OCI-LY1 (cell line): ENCODE measurements at regions not wholly inside any gene's neighbourhood (a gene's known extent, or its start where the extent isn't known, plus 50 kb on each side); places are given as distances from the start of the nearest gene placed in this dataset.

Experiments
- H2AFZ ChIP-seq: fragments of 200-600 bp; sonication (generic), shearing (Covaris generic); 2 replicates; pipeline ENCODE4 v1.6.0; 2014; ENCODE audit warnings: antibody characterized with exemption, mild to moderate bottlenecking, low read length
- H3F3A ChIP-seq: fragments of 200-600 bp; sonication (generic), shearing (Covaris generic); 2 replicates; pipeline ENCODE4 v1.6.0; 2014; ENCODE audit warnings: mild to moderate bottlenecking, antibody characterized with exemption, low read length, moderate library complexity; ENCODE audit not compliant: insufficient read depth
- H3K27ac ChIP-seq: fragments of 200-600 bp; sonication (generic); 2 replicates; pipeline ENCODE4 v1.5.1; 2014; ENCODE audit warnings: low read length, mixed run types, mild to moderate bottlenecking, low read depth; ENCODE audit not compliant: poor library complexity, severe bottlenecking
- H3K27me3 ChIP-seq: fragments of 200-600 bp; sonication (generic); 2 replicates; pipeline ENCODE4 v1.6.0; 2014; ENCODE audit warnings: antibody characterized with exemption, mild to moderate bottlenecking, low read length, moderate library complexity; ENCODE audit not compliant: insufficient read depth
- H3K36me3 ChIP-seq: fragments of 200-600 bp; sonication (generic); 2 replicates; pipeline ENCODE4 v1.6.1; 2014; ENCODE audit warnings: mild to moderate bottlenecking, antibody characterized with exemption, low read length, moderate library complexity, mixed read lengths; ENCODE audit not compliant: insufficient read depth
- H3K4me1 ChIP-seq: fragments of 200-600 bp; sonication (generic); 2 replicates; pipeline ENCODE4 v1.5.1; 2014; ENCODE audit warnings: mild to moderate bottlenecking, low read length, moderate library complexity; ENCODE audit not compliant: insufficient read depth, severe bottlenecking
- H3K4me2 ChIP-seq: fragments of 200-600 bp; sonication (generic), shearing (Covaris generic); 2 replicates; pipeline ENCODE4 v1.6.1; 2014; ENCODE audit warnings: low read length
- H3K4me3 ChIP-seq: fragments of 200-600 bp; sonication (generic); 2 replicates; pipeline ENCODE4 v1.5.1; 2014; ENCODE audit warnings: low read length, low read depth, mild to moderate bottlenecking, mixed read lengths; ENCODE audit not compliant: poor library complexity, severe bottlenecking
- H3K79me2 ChIP-seq: fragments of 200-600 bp; shearing (Covaris generic); 2 replicates; pipeline ENCODE4 v1.6.1; 2016; ENCODE audit warnings: mixed run types, low read length, mixed read lengths; ENCODE audit not compliant: insufficient read depth
- H3K9ac ChIP-seq: fragments of 200-600 bp; sonication (generic), shearing (Covaris generic); 2 replicates; pipeline ENCODE4 v1.6.1; 2014; ENCODE audit warnings: mild to moderate bottlenecking, low read length, mixed read lengths
- H3K9me2 ChIP-seq: fragments of 200-600 bp; sonication (generic), shearing (Covaris generic); 2 replicates; pipeline ENCODE4 v1.6.1; 2014; ENCODE audit warnings: low read depth, mild to moderate bottlenecking, low read length, mixed read lengths
- H3K9me3 ChIP-seq: fragments of 200-600 bp; shearing (Covaris generic); 2 replicates; pipeline ENCODE4 v1.6.1; 2014; ENCODE audit warnings: low read length, mixed read lengths
- H4K20me1 ChIP-seq: fragments of 200-600 bp; sonication (generic), shearing (Covaris generic); 2 replicates; pipeline ENCODE4 v1.6.0; 2016; ENCODE audit warnings: mild to moderate bottlenecking, low read length; ENCODE audit not compliant: insufficient read depth
- EZH2 ChIP-seq: fragments of 200-600 bp; sonication (generic), shearing (Covaris generic); IDR thresholded peaks from 2 replicates; pipeline ENCODE4 v1.8.0; 2017; ENCODE audit warnings: borderline replicate concordance, mixed run types, mild to moderate bottlenecking, antibody characterized with exemption, low read length, moderate library complexity, mixed read lengths
- TF ChIP-seq, protein P1 (sequence below): fragments of 200-600 bp; sonication (generic), shearing (Covaris generic); IDR thresholded peaks from 2 replicates; pipeline ENCODE4 v1.5.1; 2017; ENCODE audit warnings: mild to moderate bottlenecking, antibody characterized with exemption, low read length, moderate library complexity, mixed read lengths

DNA sequence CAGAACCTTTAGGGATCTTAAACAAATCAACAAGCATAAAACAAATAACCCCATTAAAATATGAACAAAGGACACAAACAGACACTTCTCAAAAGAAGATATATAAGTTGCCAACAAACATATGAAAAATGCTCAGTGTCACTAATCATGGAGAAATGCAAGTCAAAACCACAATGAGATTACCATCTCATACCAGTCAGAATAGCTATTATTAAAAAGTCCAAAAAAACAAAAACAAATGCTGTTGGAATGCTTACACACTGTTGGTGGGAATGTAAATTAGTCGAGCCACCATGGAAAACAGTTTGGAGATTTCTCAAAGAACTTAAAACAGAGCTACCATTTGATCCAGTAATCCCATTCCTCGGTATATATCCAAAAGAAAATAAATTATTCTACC is 423.6 kb downstream of the OTOL1 start:
- no peak overlapping the region for H3K4me2 ChIP-seq
- H3K4me3 ChIP-seq: no peak overlapping the region
- no peaks in the 10 kb centered on the region for H3F3A ChIP-seq
- no peaks in the 10 kb centered on the region for H3K9me2 ChIP-seq
- H3K9ac ChIP-seq: no peak overlapping the region
- no peak overlapping the region for H3K27ac ChIP-seq
- no peaks in the 10 kb centered on the region for H3K36me3 ChIP-seq
- no peak overlapping the region for H2AFZ ChIP-seq
- no peaks in the 10 kb centered on the region for H3K9me3 ChIP-seq
- no peaks in the 10 kb centered on the region for H3K79me2 ChIP-seq
- no peaks in the 10 kb centered on the region for H4K20me1 ChIP-seq
- no peaks in the 10 kb centered on the region for H3K4me1 ChIP-seq
- no peaks in the 10 kb centered on the region for H3K27me3 ChIP-seq
- TF ChIP-seq EZH2: no peak
- TF ChIP-seq, protein P1, sequence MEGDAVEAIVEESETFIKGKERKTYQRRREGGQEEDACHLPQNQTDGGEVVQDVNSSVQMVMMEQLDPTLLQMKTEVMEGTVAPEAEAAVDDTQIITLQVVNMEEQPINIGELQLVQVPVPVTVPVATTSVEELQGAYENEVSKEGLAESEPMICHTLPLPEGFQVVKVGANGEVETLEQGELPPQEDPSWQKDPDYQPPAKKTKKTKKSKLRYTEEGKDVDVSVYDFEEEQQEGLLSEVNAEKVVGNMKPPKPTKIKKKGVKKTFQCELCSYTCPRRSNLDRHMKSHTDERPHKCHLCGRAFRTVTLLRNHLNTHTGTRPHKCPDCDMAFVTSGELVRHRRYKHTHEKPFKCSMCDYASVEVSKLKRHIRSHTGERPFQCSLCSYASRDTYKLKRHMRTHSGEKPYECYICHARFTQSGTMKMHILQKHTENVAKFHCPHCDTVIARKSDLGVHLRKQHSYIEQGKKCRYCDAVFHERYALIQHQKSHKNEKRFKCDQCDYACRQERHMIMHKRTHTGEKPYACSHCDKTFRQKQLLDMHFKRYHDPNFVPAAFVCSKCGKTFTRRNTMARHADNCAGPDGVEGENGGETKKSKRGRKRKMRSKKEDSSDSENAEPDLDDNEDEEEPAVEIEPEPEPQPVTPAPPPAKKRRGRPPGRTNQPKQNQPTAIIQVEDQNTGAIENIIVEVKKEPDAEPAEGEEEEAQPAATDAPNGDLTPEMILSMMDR: no peak

DNA sequence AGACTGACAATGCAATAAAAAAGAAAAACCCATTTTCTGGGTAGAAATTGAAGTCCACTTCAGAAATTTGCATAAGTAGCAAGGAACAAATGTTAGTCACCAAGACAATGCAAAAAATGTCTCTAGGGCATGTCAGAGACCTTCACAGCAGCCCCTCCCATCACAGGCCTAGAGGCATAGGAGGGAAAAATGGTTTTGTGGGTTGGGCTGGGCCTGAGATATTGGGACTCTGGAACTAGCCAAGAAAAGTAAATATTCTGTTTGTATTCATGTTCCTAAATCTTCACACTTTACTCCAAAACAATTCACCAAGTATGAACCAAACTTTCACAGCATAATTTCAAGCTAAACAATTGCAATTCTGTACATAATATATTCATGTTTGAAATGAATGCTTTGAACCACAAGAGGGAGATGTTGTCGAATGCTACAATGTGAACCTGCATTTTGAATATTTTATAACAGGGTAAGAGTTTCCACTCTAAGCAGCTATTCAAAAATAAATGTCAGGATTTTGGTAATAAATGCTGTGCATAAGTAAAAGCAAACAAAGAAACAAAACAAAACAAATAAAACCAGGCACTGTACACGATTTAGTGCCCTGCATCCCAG is 429.2 kb downstream of the OTOL1 start:
- H3K9me3 ChIP-seq: peaks cover 6% of the 10 kb centered on the region; the same call in 1 of the 2 replicates
- no peaks in the 10 kb centered on the region for H3K9me2 ChIP-seq
- no peaks in the 10 kb centered on the region for H4K20me1 ChIP-seq
- no peaks in the 10 kb centered on the region for H3K79me2 ChIP-seq
- no peaks in the 10 kb centered on the region for H3K36me3 ChIP-seq
- H3K4me3 ChIP-seq: no peak overlapping the region
- H3K9ac ChIP-seq: no peak overlapping the region
- no peaks in the 10 kb centered on the region for H3K27me3 ChIP-seq
- H2AFZ ChIP-seq: no peak overlapping the region
- 0 out of 2 replicates have a peak, but pooled peaks cover 3% of the 10 kb centered on the region for H3F3A ChIP-seq
- H3K27ac ChIP-seq: no peak overlapping the region
- H3K4me2 ChIP-seq: no peak overlapping the region
- no peaks in the 10 kb centered on the region for H3K4me1 ChIP-seq
- no peak for TF ChIP-seq EZH2
- TF ChIP-seq, protein P1: peak; percentile 19; the same call in 1 of the 2 replicates

DNA sequence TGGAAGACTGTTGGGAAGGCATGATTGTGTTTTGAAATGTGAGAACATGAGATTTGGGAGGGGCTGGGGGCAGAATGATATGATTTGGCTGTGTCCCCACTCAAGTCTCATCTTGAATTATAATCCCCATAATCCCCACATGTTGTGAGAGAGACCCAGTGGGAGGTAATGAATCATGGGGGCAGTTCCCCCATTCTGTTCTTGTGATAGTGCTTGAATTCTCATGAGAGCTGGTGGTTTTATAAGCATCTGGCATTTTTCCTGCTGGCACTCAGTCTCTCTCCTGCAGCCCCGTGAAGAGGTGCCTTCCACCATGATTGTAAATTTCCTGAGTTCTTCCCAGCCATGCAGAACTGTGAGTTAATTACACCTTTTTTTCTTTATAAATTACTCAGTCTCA is 430.5 kb downstream of the OTOL1 start:
- Histone ChIP-seq H3F3A (0 out of 2 replicates have a peak, but pooled peaks cover 3% of the 10 kb centered on the region), H3K27me3 (no peaks in the 10 kb centered on the region), H3K4me1 (no peaks in the 10 kb centered on the region), H3K9me2 (no peaks in the 10 kb centered on the region), H3K9me3 (peaks cover 6% of the 10 kb centered on the region; the same call in 1 of the 2 replicates), H3K9ac (no peak overlapping the region), H3K4me3 (no peak overlapping the region), H3K79me2 (no peaks in the 10 kb centered on the region), H2AFZ (no peak overlapping the region), H3K36me3 (no peaks in the 10 kb centered on the region), H3K4me2 (no peak overlapping the region), H3K27ac (no peak overlapping the region), H4K20me1 (no peaks in the 10 kb centered on the region)
- TF ChIP-seq, protein P1: no peak
- no peak for TF ChIP-seq EZH2
